ENCODE measurements at regions not wholly inside any gene's neighbourhood (a gene's known extent, or its start where the extent isn't known, plus 50 kb on each side); places are given as distances from the start of the nearest gene placed in this dataset.
"Not testable (repeated sequence)": the region's sequence is repeated elsewhere in the genome, so short reads cannot be mapped to it uniquely, and the experiment has no call there.

GRCh38 chr5:136738829-136739228, 373.5 kb upstream of the TRPC7 start:
- H3K4me3 ChIP-seq = no peak overlapping the region
- H3K27me3 ChIP-seq (ENCODE audit: insufficient read depth in 3 of 3, low read length in 2 of 3) = peaks cover 0 to 3% (median 0%) of the 10 kb centered on the region in 3 donors
- ATAC-seq (no peak), DNase-seq (no peak)
- intact Hi-C loops (cut with DNase I) = no loop called here
- no peak overlapping the region for H3K27ac ChIP-seq
- no peaks in the 10 kb centered on the region for H3K36me3 ChIP-seq (ENCODE audit: insufficient read depth in 1 of 2, low read depth in 1 of 2)
- H3K4me1 ChIP-seq = no peaks in the 10 kb centered on the region
- 81 to 83% (median 81%) methylated on average over 2 of the region's 2 CpGs for WGBS, 3 donors
- H3K9me3 ChIP-seq = no peaks in the 10 kb centered on the region
- TF ChIP-seq CTCF (IDR thresholded peaks at IDR 0.05) = no peak

GRCh38 chr5:136736021-136736420, 370.7 kb upstream of the TRPC7 start:
- Histone ChIP-seq H3K27me3 (ENCODE audit: insufficient read depth in 3 of 3, low read length in 2 of 3) (peaks cover 0 to 3% (median 0%) of the 10 kb centered on the region in 3 donors), H3K36me3 (ENCODE audit: insufficient read depth in 1 of 2, low read depth in 1 of 2) (no peaks in the 10 kb centered on the region), H3K4me1 (no peaks in the 10 kb centered on the region), H3K27ac (no peak overlapping the region), H3K4me3 (no peak overlapping the region), H3K9me3 (no peaks in the 10 kb centered on the region)
- 34 to 39% (median 38%) methylated on average over 6 of the region's 6 CpGs for WGBS, 3 donors
- TF ChIP-seq CTCF (IDR thresholded peaks at IDR 0.05) = no peak
- ATAC-seq (no peak), DNase-seq (no peak)
- intact Hi-C loops (cut with DNase I) = no loop called here

- 43 to 60% (median 48%) methylated on average over 4 of the region's 4 CpGs for WGBS, 3 donors
- H3K9me3 ChIP-seq; H3K36me3 ChIP-seq (ENCODE audit: insufficient read depth in 1 of 2, low read depth in 1 of 2); ATAC-seq; intact Hi-C loops (cut with DNase I); H3K27ac ChIP-seq; H3K4me3 ChIP-seq; H3K4me1 ChIP-seq; DNase-seq; H3K27me3 ChIP-seq (ENCODE audit: insufficient read depth in 3 of 3, low read length in 2 of 3): not testable (repeated sequence)
These were observed 370.3 kb upstream of the TRPC7 start for GRCh38 chr5:136735611-136736010.

- no peak overlapping the region for H3K27ac ChIP-seq
- no peaks in the 10 kb centered on the region for H3K4me1 ChIP-seq
- 58 to 69% (median 61%) methylated on average over 1 of the region's 1 CpG for WGBS, 3 donors
- intact Hi-C loops (cut with DNase I) = no loop called here
- no peaks in the 10 kb centered on the region for H3K36me3 ChIP-seq (ENCODE audit: insufficient read depth in 1 of 2, low read depth in 1 of 2)
- no peak overlapping the region for H3K4me3 ChIP-seq
- peaks cover 0 to 3% (median 0%) of the 10 kb centered on the region in 3 donors for H3K27me3 ChIP-seq (ENCODE audit: insufficient read depth in 3 of 3, low read length in 2 of 3)
- DNase-seq = no peak
- TF ChIP-seq CTCF (IDR thresholded peaks at IDR 0.05) = no peak
- H3K9me3 ChIP-seq = no peaks in the 10 kb centered on the region
- ATAC-seq = no peak
These were observed 369.3 kb upstream of the TRPC7 start for GRCh38 chr5:136734628-136735027.

GRCh38 chr5:136732751-136733150, 367.4 kb upstream of the TRPC7 start:
- TF ChIP-seq CTCF (IDR thresholded peaks at IDR 0.05) = no peak
- H3K4me1 ChIP-seq = no peaks in the 10 kb centered on the region
- intact Hi-C loops (cut with DNase I) = no loop called here
- no peak for ATAC-seq
- H3K4me3 ChIP-seq = no peak overlapping the region
- WGBS, 3 donors = 82 to 94% (median 94%) methylated on average over 1 of the region's 1 CpG
- H3K9me3 ChIP-seq = no peaks in the 10 kb centered on the region
- no peak for DNase-seq
- H3K36me3 ChIP-seq (ENCODE audit: insufficient read depth in 1 of 2, low read depth in 1 of 2) = no peaks in the 10 kb centered on the region
- H3K27ac ChIP-seq = no peak overlapping the region
- H3K27me3 ChIP-seq (ENCODE audit: insufficient read depth in 3 of 3, low read length in 2 of 3) = no peaks in the 10 kb centered on the region
